ENCODE measurements at regions not wholly inside any gene's neighbourhood (a gene's known extent, or its start where the extent isn't known, plus 50 kb on each side); places are given as distances from the start of the nearest gene placed in this dataset.

GRCh38 chrX:25851141-25851540 lies 287.0 kb upstream of the MAGEB18 start:
- no peak for DNase-seq
- H3K4me1 Mint-ChIP-seq: no peaks in the 10 kb centered on the region

GRCh38 chrX:25853002-25853479 lies 285.1 kb upstream of the MAGEB18 start:
- no peaks in the 10 kb centered on the region for H3K36me3 Mint-ChIP-seq (ENCODE audit: low read depth)
- no peak overlapping the region for H3K27ac Mint-ChIP-seq
- no peak overlapping the region for H3K4me3 Mint-ChIP-seq
- no peaks in the 10 kb centered on the region for H3K9me3 Mint-ChIP-seq
- no peak for DNase-seq
- no peak for TF ChIP-seq CTCF (IDR thresholded peaks at IDR 0.05)
- no peaks in the 10 kb centered on the region for H3K27me3 Mint-ChIP-seq (ENCODE audit: low read depth, poor library complexity)
- H3K4me1 Mint-ChIP-seq: no peaks in the 10 kb centered on the region

More at GRCh38 chrX:25851141-25851540, 287.0 kb upstream of the MAGEB18 start:
- TF ChIP-seq CTCF (IDR thresholded peaks at IDR 0.05): no peak
- Mint-ChIP-seq H3K27ac (no peak overlapping the region), H3K36me3 (ENCODE audit: low read depth) (no peaks in the 10 kb centered on the region), H3K9me3 (peaks cover 10% of the 10 kb centered on the region), H3K27me3 (ENCODE audit: low read depth, poor library complexity) (no peaks in the 10 kb centered on the region), H3K4me3 (no peak overlapping the region)

- peaks cover 24% of the 10 kb centered on the region for H3K9me3 Mint-ChIP-seq
- DNase-seq: no peak
- no peaks in the 10 kb centered on the region for H3K4me1 Mint-ChIP-seq
- H3K4me3 Mint-ChIP-seq: no peak overlapping the region
- H3K27me3 Mint-ChIP-seq (ENCODE audit: low read depth, poor library complexity): no peaks in the 10 kb centered on the region
- no peaks in the 10 kb centered on the region for H3K36me3 Mint-ChIP-seq (ENCODE audit: low read depth)
- TF ChIP-seq CTCF (IDR thresholded peaks at IDR 0.05): no peak
- no peak overlapping the region for H3K27ac Mint-ChIP-seq
These were observed 279.8 kb upstream of the MAGEB18 start for GRCh38 chrX:25858273-25858880.

GRCh38 chrX:25860322-25860721 lies 277.8 kb upstream of the MAGEB18 start:
- H3K27me3 Mint-ChIP-seq (ENCODE audit: low read depth, poor library complexity): no peaks in the 10 kb centered on the region
- no peak for DNase-seq
- H3K9me3 Mint-ChIP-seq: peaks cover 33% of the 10 kb centered on the region
- H3K4me1 Mint-ChIP-seq: no peaks in the 10 kb centered on the region
- H3K36me3 Mint-ChIP-seq (ENCODE audit: low read depth): no peaks in the 10 kb centered on the region
- no peak overlapping the region for H3K27ac Mint-ChIP-seq
- TF ChIP-seq CTCF (IDR thresholded peaks at IDR 0.05): no peak
- no peak overlapping the region for H3K4me3 Mint-ChIP-seq

GRCh38 chrX:25869761-25870160 lies 268.4 kb upstream of the MAGEB18 start:
- no peaks in the 10 kb centered on the region for H3K4me1 Mint-ChIP-seq
- no peak overlapping the region for H3K4me3 Mint-ChIP-seq

More at GRCh38 chrX:25869761-25870160, 268.4 kb upstream of the MAGEB18 start:
- DNase-seq: no peak
- H3K27ac Mint-ChIP-seq: no peak overlapping the region
- TF ChIP-seq CTCF (IDR thresholded peaks at IDR 0.05): no peak
- peaks cover 3% of the 10 kb centered on the region for H3K9me3 Mint-ChIP-seq
- no peaks in the 10 kb centered on the region for H3K27me3 Mint-ChIP-seq (ENCODE audit: low read depth, poor library complexity)
- H3K36me3 Mint-ChIP-seq (ENCODE audit: low read depth): no peaks in the 10 kb centered on the region

Data from nephron progenitor cell (in vitro differentiated cells).